ENCODE measurements at regions not wholly inside any gene's neighbourhood (a gene's known extent, or its start where the extent isn't known, plus 50 kb on each side); places are given as distances from the start of the nearest gene placed in this dataset.
A peak's percentile ranks its signal among the peaks of the same experiment; 100 is the strongest.
"Not testable (repeated sequence)": the region's sequence is repeated elsewhere in the genome, so short reads cannot be mapped to it uniquely, and the experiment has no call there.

GRCh38 chr14:34065690-34066391 lies 115.0 kb upstream of the EGLN3 start:
- DNase-seq (ENCODE audit: low read depth in 2 of 2) = no peak

- no peak for DNase-seq (ENCODE audit: low read depth in 2 of 2)
Observed at GRCh38 chr14:34065236-34065635, 114.4 kb upstream of the EGLN3 start.

GRCh38 chr14:34064349-34064748 lies 113.5 kb upstream of the EGLN3 start:
- no peak for DNase-seq (ENCODE audit: low read depth in 2 of 2)

- no peak for DNase-seq (ENCODE audit: low read depth in 2 of 2)
Observed at GRCh38 chr14:34063470-34064164, 112.7 kb upstream of the EGLN3 start.

GRCh38 chr14:34063042-34063441 lies 112.2 kb upstream of the EGLN3 start:
- DNase-seq (ENCODE audit: low read depth in 2 of 2) = no peak

- DNase-seq (ENCODE audit: low read depth in 2 of 2) = no peak
Observed at GRCh38 chr14:34062353-34062973, 111.6 kb upstream of the EGLN3 start.

- no peak for DNase-seq (ENCODE audit: low read depth in 2 of 2)
Observed at GRCh38 chr14:34060651-34060999, 109.8 kb upstream of the EGLN3 start.

- DNase-seq (ENCODE audit: low read depth in 2 of 2) = peak; percentile 36 to 43
Observed at GRCh38 chr14:34059925-34060650, 109.2 kb upstream of the EGLN3 start.

- no peak for DNase-seq (ENCODE audit: low read depth in 2 of 2)
Observed at GRCh38 chr14:34059037-34059924, 108.4 kb upstream of the EGLN3 start.

GRCh38 chr14:34058510-34058909 lies 107.6 kb upstream of the EGLN3 start:
- no peak for DNase-seq (ENCODE audit: low read depth in 2 of 2)

GRCh38 chr14:34056046-34056445 lies 105.2 kb upstream of the EGLN3 start:
- no peak for DNase-seq (ENCODE audit: low read depth in 2 of 2)

GRCh38 chr14:34055157-34055950 lies 104.5 kb upstream of the EGLN3 start:
- DNase-seq (ENCODE audit: low read depth in 2 of 2) = no peak

GRCh38 chr14:34053666-34054065 lies 102.8 kb upstream of the EGLN3 start:
- DNase-seq (ENCODE audit: low read depth in 2 of 2) = no peak

- no peak for DNase-seq (ENCODE audit: low read depth in 2 of 2)
Observed at GRCh38 chr14:34052658-34053014, 101.8 kb upstream of the EGLN3 start.

GRCh38 chr14:34051966-34052657 lies 101.2 kb upstream of the EGLN3 start:
- DNase-seq (ENCODE audit: low read depth in 2 of 2) = no peak

GRCh38 chr14:34050606-34051005 lies 99.7 kb upstream of the EGLN3 start:
- DNase-seq (ENCODE audit: low read depth in 2 of 2) = no peak

GRCh38 chr14:34049790-34050189 lies 98.9 kb upstream of the EGLN3 start:
- DNase-seq (ENCODE audit: low read depth in 2 of 2) = no peak

GRCh38 chr14:34049187-34049586 lies 98.3 kb upstream of the EGLN3 start:
- DNase-seq (ENCODE audit: low read depth in 2 of 2) = not testable (repeated sequence)

- DNase-seq (ENCODE audit: low read depth in 2 of 2) = no peak
Observed at GRCh38 chr14:34046799-34047520, 96.1 kb upstream of the EGLN3 start.

All from stimulated activated CD8-positive, alpha-beta memory T cell treated with anti-CD3 and anti-CD28 coated beads, Interleukin-2, amount 100 ng/mL, for 48 hours (primary cell).